ENCODE measurements at regions not wholly inside any gene's neighbourhood (a gene's known extent, or its start where the extent isn't known, plus 50 kb on each side); places are given as distances from the start of the nearest gene placed in this dataset.

DNA sequence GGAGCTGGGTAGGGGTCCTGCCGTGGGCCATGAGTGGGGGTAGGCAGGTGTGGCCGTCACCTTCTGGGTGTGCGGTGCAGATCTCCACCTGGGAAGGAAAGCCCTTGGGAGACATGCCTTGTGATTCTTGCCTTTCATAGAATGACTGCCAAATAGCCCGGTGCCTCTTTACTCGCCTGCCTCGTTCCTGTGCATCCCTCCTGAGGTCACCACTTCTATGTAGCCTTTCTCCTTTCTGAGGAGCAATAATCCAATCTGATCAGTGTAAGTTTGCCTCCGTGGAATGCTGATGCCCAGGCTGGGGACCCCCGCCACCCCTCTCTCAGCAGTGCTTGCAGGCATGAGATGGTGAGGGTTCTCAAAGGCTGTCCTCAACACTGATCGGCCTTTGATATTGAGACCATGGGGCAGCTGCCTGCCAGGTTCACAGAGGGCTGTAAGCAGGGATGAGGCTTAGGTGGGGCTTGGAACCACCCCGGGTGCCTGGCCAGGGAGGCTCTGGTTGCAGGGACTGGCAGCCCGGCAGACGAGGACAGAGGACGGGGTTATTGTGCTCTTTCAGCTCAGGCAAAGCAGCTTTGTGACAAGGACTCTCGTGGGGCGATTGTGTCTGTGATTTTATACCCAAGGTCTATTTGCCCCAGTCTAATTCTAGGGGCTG lies 86.1 kb upstream of the WNT7B start:
- CTCF ChIA-PET: interaction anchor here (0.6 kb wide), 1 partner anchor 58 kb away, joined by 3 read pairs; no protein-coding TSS in a partner anchor
- no peak overlapping the region for H3K27ac Mint-ChIP-seq
- H3K4me1 Mint-ChIP-seq (ENCODE audit: low read depth): peaks cover 31% of the 10 kb centered on the region
- H3K9me3 Mint-ChIP-seq: no peaks in the 10 kb centered on the region
- POLR2A ChIA-PET: no interaction called here
- H3K27me3 Mint-ChIP-seq: no peaks in the 10 kb centered on the region
- H3K4me3 Mint-ChIP-seq: no peak overlapping the region
- H3K36me3 Mint-ChIP-seq: no peaks in the 10 kb centered on the region
- DNase-seq: no peak
- intact Hi-C loops (cut with micrococcal nuclease): no loop called here

- Mint-ChIP-seq H3K9me3 (no peaks in the 10 kb centered on the region), H3K4me1 (ENCODE audit: low read depth) (peaks cover 30% of the 10 kb centered on the region), H3K27me3 (no peaks in the 10 kb centered on the region), H3K27ac (no peak overlapping the region), H3K36me3 (no peaks in the 10 kb centered on the region), H3K4me3 (no peak overlapping the region)
- intact Hi-C loops (cut with micrococcal nuclease): no loop called here
- CTCF ChIA-PET: interaction anchor here (0.6 kb wide), 1 partner anchor 58 kb away, joined by 3 read pairs; no protein-coding TSS in a partner anchor
- POLR2A ChIA-PET: no interaction called here
- no peak for DNase-seq
Observed at GRCh38 chr22:46063846-46064227, 86.5 kb upstream of the PPARA start.

DNA sequence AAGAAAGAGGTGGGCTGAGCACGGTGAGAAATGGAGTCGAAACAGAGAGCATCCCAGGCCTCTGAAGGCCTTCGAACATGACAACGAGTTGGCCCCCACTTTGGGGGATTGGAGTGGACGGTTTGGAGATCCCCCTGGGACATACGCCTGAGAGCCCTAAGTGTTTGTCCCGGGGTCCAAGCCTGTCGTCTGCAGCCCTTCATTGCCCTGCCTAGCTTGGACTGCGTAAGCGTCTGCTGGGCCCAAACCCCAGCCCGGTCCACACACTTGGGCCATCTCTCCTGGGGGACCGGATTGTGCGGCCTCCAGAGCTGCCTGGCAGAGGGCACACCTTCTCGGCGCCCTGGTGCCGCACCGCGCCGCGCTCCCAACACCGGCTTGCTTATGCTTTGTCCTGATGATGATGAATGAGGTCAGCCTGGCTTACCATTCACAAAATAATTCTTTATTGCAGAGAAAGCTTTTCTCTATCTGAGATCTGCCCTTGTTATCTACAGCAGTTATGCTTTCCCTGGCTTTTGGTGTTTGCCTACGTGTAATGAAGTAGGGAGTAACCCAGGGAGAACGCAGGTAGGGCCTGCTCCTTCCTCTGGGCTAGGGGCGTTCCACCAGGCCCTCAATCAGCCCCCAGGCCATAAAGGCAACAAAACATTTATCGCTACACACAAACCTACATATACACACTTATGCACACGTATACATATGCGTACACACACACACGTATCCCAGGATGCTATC lies 85.9 kb upstream of the PPARA start:
- ChIA-PET POLR2A (no interaction called here), CTCF (interaction anchor here (1.1 kb wide), 1 partner anchor 52 kb away, joined by 3 read pairs; no protein-coding TSS in a partner anchor)

DNA sequence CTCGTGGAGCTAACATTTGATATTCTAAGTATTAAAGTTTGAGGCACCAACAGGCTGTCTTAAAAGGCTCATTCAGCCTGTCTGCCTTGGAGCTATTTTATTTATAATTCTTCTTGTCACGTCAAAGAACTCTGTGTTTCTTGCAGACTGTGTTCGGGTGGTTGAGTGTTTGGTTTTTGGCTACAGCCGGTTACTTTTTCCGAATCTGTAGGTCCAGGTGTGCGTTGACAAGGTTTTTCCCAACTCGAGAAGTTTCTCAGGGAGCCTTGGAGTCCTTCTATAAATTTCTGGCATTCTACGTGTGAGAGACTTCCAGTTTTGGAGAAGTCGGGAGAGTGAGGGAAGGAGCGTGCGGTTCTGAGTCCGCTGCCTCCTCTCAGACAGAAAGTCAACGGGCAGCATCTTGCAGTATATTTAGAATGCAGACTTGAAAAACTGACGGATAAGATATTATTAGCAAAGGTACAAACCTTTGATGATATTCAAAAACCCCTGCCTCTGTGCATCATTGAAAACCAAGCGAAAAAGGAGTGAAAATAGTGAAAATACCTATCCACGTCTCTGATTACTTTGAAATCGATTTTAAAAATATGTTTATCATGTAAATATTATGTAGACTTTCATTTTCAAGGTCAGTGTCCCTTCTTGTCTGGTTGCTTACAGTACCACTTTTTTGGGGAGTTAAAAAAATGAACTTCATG lies 85.2 kb upstream of the PPARA start:
- intact Hi-C loops (cut with micrococcal nuclease): no loop called here
- peak overlapping the region; percentile 38 for H3K27ac Mint-ChIP-seq
- H3K4me1 Mint-ChIP-seq (ENCODE audit: low read depth): peaks cover 37% of the 10 kb centered on the region
- no peaks in the 10 kb centered on the region for H3K9me3 Mint-ChIP-seq
- ChIA-PET POLR2A (no interaction called here), CTCF (interaction anchor here (1.1 kb wide), 1 partner anchor 52 kb away, joined by 3 read pairs; no protein-coding TSS in a partner anchor)
- no peaks in the 10 kb centered on the region for H3K27me3 Mint-ChIP-seq
- H3K4me3 Mint-ChIP-seq: no peak overlapping the region
- DNase-seq: no peak
- H3K36me3 Mint-ChIP-seq: no peaks in the 10 kb centered on the region

More for the DNA sequence above, 85.9 kb upstream of the PPARA start:
- Mint-ChIP-seq H3K4me1 (ENCODE audit: low read depth) (peaks cover 35% of the 10 kb centered on the region), H3K4me3 (no peak overlapping the region), H3K27ac (no peak overlapping the region), H3K9me3 (no peaks in the 10 kb centered on the region), H3K36me3 (no peaks in the 10 kb centered on the region), H3K27me3 (no peaks in the 10 kb centered on the region)
- intact Hi-C loops (cut with micrococcal nuclease): no loop called here
- no peak for DNase-seq

DNA sequence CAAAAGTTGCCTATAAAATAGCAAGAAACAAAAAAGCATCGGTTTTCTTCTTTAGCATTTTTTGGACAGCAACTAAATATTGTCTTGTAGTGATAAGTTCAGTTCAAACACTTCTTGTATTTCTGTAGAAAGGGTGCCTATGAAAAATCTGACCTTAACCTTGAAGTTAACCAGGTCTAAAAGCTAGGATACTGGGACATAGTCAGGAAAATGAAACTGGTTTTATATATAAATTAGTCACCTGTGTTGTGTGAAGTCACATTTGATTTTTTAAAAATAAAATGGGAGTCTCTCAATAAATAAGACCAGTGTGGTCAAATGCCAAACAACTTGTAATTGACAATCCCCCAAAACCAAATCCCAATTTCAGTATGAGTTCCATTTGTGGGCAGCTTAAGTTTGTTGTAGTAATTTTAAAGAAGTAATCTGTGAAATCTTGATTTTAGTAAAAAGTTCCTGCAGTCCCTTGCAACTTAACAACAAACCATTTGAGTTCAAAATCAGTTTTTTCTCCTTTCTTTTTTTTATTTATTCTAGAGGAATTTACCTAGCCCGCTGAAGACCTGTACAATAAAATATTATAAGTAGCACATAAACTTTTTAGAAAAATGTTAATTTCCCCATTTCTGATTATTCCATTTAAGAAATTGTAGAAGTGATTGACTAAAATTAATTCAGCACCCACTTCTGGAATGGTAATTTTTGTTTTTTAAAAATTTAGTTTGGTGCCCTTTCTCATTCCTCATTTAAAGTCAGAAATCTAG lies 84.5 kb upstream of the PPARA start:
- H3K27ac Mint-ChIP-seq: peak overlapping the region; percentile 13
- H3K27me3 Mint-ChIP-seq: no peaks in the 10 kb centered on the region
- intact Hi-C loops (cut with micrococcal nuclease): no loop called here
- no peaks in the 10 kb centered on the region for H3K36me3 Mint-ChIP-seq
- H3K9me3 Mint-ChIP-seq: no peaks in the 10 kb centered on the region
- H3K4me3 Mint-ChIP-seq: no peak overlapping the region
- no peak for DNase-seq
- H3K4me1 Mint-ChIP-seq (ENCODE audit: low read depth): peaks cover 37% of the 10 kb centered on the region
- CTCF ChIA-PET: no interaction called here
- POLR2A ChIA-PET: no interaction called here

DNA sequence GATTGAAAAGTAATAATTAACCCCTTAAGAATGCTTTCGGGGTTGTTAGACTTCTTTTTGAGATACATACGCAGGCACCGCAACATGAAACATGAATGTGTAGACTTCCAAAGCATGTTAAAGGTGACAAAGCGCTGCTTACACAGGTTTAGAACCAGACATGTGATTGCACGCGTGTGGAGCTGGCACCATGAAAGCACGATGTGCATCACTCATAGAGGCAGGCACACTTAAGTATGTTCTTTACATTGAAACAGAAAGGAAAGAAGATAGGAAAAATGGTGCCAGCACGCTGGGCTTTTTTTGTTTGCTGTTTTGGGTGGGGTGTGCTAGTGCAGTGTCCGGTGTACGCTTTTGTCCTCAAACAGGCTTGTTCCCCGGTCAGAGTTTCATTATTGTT lies 83.6 kb upstream of the PPARA start:
- Mint-ChIP-seq H3K4me1 (ENCODE audit: low read depth) (peaks cover 37% of the 10 kb centered on the region), H3K36me3 (no peaks in the 10 kb centered on the region), H3K27ac (peak overlapping the region; percentile 6), H3K27me3 (no peaks in the 10 kb centered on the region), H3K4me3 (no peak overlapping the region), H3K9me3 (no peaks in the 10 kb centered on the region)
- CTCF ChIA-PET: no interaction called here
- intact Hi-C loops (cut with micrococcal nuclease): no loop called here
- POLR2A ChIA-PET: no interaction called here
- no peak for DNase-seq

GRCh38 chr22:46067159-46068111 lies 82.9 kb upstream of the PPARA start:
- Mint-ChIP-seq H3K27ac (peak overlapping the region; percentile 6), H3K4me3 (no peak overlapping the region), H3K4me1 (ENCODE audit: low read depth) (peaks cover 34% of the 10 kb centered on the region), H3K27me3 (no peaks in the 10 kb centered on the region), H3K9me3 (no peaks in the 10 kb centered on the region), H3K36me3 (no peaks in the 10 kb centered on the region)
- intact Hi-C loops (cut with micrococcal nuclease): loop anchor here (2.0 kb wide), 1 partner anchor 13 kb away; no protein-coding TSS in a partner anchor
- DNase-seq: no peak
- POLR2A ChIA-PET: no interaction called here
- CTCF ChIA-PET: interaction anchor here (1.0 kb wide), 1 partner anchor 61 kb away, joined by 3 read pairs; no protein-coding TSS in a partner anchor

DNA sequence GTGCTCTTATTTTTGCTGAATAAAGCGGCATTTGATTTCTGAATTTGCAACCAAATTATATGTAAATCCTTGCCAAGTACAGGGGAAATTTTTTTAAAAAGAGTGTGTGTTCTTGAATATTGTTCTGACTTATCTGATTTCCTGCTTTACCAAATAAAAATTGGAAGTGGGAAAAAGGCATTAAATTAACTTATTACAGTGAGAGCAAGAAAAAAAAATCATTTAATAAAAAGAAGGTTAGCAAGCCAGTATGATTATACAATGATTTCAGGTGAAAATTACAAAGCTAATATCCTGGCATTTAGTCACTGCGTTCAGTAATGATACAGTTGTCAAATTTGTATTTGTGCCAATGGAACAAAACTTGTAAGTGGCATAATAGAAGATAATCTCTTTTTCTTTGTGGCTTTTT lies 82.1 kb upstream of the PPARA start:
- intact Hi-C loops (cut with micrococcal nuclease): loop anchor here (2.0 kb wide), 1 partner anchor 13 kb away; no protein-coding TSS in a partner anchor
- H3K36me3 Mint-ChIP-seq: peaks cover 1% of the 10 kb centered on the region
- POLR2A ChIA-PET: no interaction called here
- CTCF ChIA-PET: interaction anchor here (1.0 kb wide), 1 partner anchor 62 kb away, joined by 3 read pairs; no protein-coding TSS in a partner anchor
- peaks cover 2% of the 10 kb centered on the region for H3K27me3 Mint-ChIP-seq
- DNase-seq: no peak
- H3K4me1 Mint-ChIP-seq (ENCODE audit: low read depth): peaks cover 38% of the 10 kb centered on the region
- H3K4me3 Mint-ChIP-seq: no peak overlapping the region
- peak overlapping the region; percentile 13 for H3K27ac Mint-ChIP-seq
- no peaks in the 10 kb centered on the region for H3K9me3 Mint-ChIP-seq

GRCh38 chr22:46068593-46069491 lies 81.5 kb upstream of the PPARA start:
- H3K27me3 Mint-ChIP-seq: peaks cover 2% of the 10 kb centered on the region
- no peaks in the 10 kb centered on the region for H3K9me3 Mint-ChIP-seq
- CTCF ChIA-PET: interaction anchor here (0.9 to 1.2 kb wide), 4 partner anchors 32 to 63 kb away, joined by 3 to 8 read pairs (median 3); no protein-coding TSS in a partner anchor
- peak overlapping the region; percentile 86 for H3K4me3 Mint-ChIP-seq
- intact Hi-C loops (cut with micrococcal nuclease): loop anchor here (2.0 kb wide), 1 partner anchor 14 kb away; no protein-coding TSS in a partner anchor
- POLR2A ChIA-PET: interaction anchor here (0.8 to 2.5 kb wide), 4 partner anchors 12 to 63 kb away, joined by 3 to 8 read pairs (median 6); no protein-coding TSS in a partner anchor
- H3K27ac Mint-ChIP-seq: peak overlapping the region; percentile 90
- H3K4me1 Mint-ChIP-seq (ENCODE audit: low read depth): peaks cover 41% of the 10 kb centered on the region
- peaks cover 1% of the 10 kb centered on the region for H3K36me3 Mint-ChIP-seq
- no peak for DNase-seq
